WTC11 (cell line): ENCODE measurements at regions not wholly inside any gene's neighbourhood (a gene's known extent, or its start where the extent isn't known, plus 50 kb on each side); places are given as distances from the start of the nearest gene placed in this dataset.

ENCODE experiments used
- CTCF ChIP-seq: fragments of 200-600 bp; IDR thresholded peaks from 2 replicates; pipeline ENCODE4 v1.8.0; 2022; ENCODE audit warnings: antibody characterized with exemption
- E2F5 ChIP-seq: sonication (generic); formaldehyde crosslinking; IDR thresholded peaks from 2 replicates; pipeline ENCODE4 v1.8.1; 2022; ENCODE audit warnings: mild to moderate bottlenecking, moderate library complexity, missing genetic modification reagents
- JUN ChIP-seq: sonication (generic); formaldehyde crosslinking; IDR thresholded peaks from 2 replicates; pipeline ENCODE4 v1.8.0; 2023; ENCODE audit warnings: mild to moderate bottlenecking, missing genetic modification reagents
- RELA ChIP-seq: sonication (generic); formaldehyde crosslinking; IDR thresholded peaks from 2 replicates; pipeline ENCODE4 v1.8.1; 2022; ENCODE audit warnings: missing genetic modification reagents, mild to moderate bottlenecking, borderline replicate concordance
- SP1 ChIP-seq: sonication (generic); formaldehyde crosslinking; conservative IDR thresholded peaks from 2 replicates; pipeline ENCODE4 v1.8.1; 2022; ENCODE audit warnings: missing genetic modification reagents
- USF2 ChIP-seq: sonication (generic); formaldehyde crosslinking; IDR thresholded peaks from 2 replicates; pipeline ENCODE4 v1.8.1; 2023; ENCODE audit warnings: mild to moderate bottlenecking, missing genetic modification reagents, moderate library complexity
- ZNF263 ChIP-seq: sonication (generic); formaldehyde crosslinking; IDR thresholded peaks from 2 replicates; pipeline ENCODE4 v1.8.1; 2022; ENCODE audit warnings: low read depth, mild to moderate bottlenecking, moderate library complexity, missing genetic modification reagents

GRCh38 chr13:72072261-72072660, 205.3 kb upstream of the DACH1 start:
- TF ChIP-seq CTCF (no peak), RELA (no peak), ZNF263 (CRISPR knock-in tag) (no peak), SP1 (CRISPR knock-in tag) (no peak), USF2 (CRISPR knock-in tag) (no peak), JUN (CRISPR knock-in tag) (no peak), E2F5 (CRISPR knock-in tag) (no peak)
